HFFc6 (cell line): ENCODE measurements at regions not wholly inside any gene's neighbourhood (a gene's known extent, or its start where the extent isn't known, plus 50 kb on each side); places are given as distances from the start of the nearest gene placed in this dataset.

Source experiments
- DNase-seq: peaks from one replicate; pipeline ENCODE4 v3.0.0-alpha.2; 2018
- H3K27ac Mint-ChIP-seq: 2 replicates; pipeline ENCODE4 v1.8.0; 2020; ENCODE audit warnings: mild to moderate bottlenecking, mixed read lengths
- H3K27me3 Mint-ChIP-seq: 2 replicates; pipeline ENCODE4 v1.8.0; 2021; ENCODE audit warnings: mild to moderate bottlenecking, moderate library complexity, mixed read lengths; ENCODE audit not compliant: insufficient read depth
- H3K36me3 Mint-ChIP-seq: 2 replicates; pipeline ENCODE4 v1.8.0; 2021; ENCODE audit warnings: low read depth, mixed read lengths
- H3K4me1 Mint-ChIP-seq: 2 replicates; pipeline ENCODE4 v1.8.0; 2020; ENCODE audit warnings: low read depth, mixed read lengths
- H3K4me3 Mint-ChIP-seq: 2 replicates; pipeline ENCODE4 v1.8.0; 2020; ENCODE audit warnings: mild to moderate bottlenecking, moderate library complexity, mixed read lengths
- H3K9me3 Mint-ChIP-seq: 2 replicates; pipeline ENCODE4 v1.8.0; 2020; ENCODE audit warnings: mild to moderate bottlenecking, mixed read lengths
- TF ChIP-seq, protein P1 (sequence below): fragments of 200-600 bp; sonication (generic); IDR thresholded peaks from 2 replicates; pipeline ENCODE4 v1.5.0; 2021; ENCODE audit warnings: antibody characterized with exemption, mild to moderate bottlenecking

DNA sequence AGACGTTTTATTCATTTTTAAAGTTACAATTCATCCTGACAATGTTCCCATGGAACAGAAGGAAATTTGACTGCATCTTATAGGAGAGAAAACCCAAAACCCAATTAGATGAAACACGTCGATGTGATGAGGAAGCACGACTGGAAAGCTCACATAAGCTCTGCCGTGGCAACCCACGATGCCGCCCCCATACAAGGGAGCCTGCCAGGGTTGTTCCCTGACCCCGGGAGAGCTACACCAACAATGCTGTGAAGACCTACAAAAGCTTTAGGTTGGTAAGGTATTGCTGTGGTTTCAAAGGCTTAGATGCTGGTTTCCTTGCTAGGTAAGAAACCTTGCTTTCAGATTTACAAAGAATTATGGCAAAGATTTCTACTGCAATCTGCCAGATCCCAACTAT lies 393.1 kb downstream of the KLF12 start:
- no peak for DNase-seq
- Mint-ChIP-seq H3K36me3 (peaks cover 6% of the 10 kb centered on the region; the same call in 1 of the 2 replicates), H3K4me1 (peaks cover 24% of the 10 kb centered on the region), H3K27ac (no peak overlapping the region), H3K9me3 (no peaks in the 10 kb centered on the region), H3K4me3 (peak overlapping the region; percentile 54), H3K27me3 (no peaks in the 10 kb centered on the region; the same call in 1 of the 2 replicates)
- TF ChIP-seq, protein P1, sequence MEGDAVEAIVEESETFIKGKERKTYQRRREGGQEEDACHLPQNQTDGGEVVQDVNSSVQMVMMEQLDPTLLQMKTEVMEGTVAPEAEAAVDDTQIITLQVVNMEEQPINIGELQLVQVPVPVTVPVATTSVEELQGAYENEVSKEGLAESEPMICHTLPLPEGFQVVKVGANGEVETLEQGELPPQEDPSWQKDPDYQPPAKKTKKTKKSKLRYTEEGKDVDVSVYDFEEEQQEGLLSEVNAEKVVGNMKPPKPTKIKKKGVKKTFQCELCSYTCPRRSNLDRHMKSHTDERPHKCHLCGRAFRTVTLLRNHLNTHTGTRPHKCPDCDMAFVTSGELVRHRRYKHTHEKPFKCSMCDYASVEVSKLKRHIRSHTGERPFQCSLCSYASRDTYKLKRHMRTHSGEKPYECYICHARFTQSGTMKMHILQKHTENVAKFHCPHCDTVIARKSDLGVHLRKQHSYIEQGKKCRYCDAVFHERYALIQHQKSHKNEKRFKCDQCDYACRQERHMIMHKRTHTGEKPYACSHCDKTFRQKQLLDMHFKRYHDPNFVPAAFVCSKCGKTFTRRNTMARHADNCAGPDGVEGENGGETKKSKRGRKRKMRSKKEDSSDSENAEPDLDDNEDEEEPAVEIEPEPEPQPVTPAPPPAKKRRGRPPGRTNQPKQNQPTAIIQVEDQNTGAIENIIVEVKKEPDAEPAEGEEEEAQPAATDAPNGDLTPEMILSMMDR: no peak

DNA sequence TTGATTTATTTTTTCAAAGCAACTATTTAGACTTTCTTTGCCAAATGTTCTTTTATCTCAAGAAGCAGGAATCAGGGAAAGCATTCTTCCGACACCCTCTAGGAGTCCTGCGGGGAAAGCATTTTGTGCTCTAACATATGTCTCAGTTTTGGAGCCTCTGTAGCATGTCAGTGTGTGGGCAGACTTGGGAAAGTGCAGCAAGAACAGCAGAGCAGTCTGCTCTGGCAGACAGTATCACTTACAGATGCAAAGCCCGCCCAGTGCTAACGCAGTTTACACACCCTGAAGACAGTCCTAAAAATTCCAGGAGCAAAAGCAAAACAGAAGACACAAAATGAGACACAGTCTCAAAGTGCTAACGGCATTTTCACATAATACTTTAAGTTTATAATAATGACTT lies 393.5 kb downstream of the KLF12 start:
- no peaks in the 10 kb centered on the region for H3K9me3 Mint-ChIP-seq
- DNase-seq: no peak
- H3K27me3 Mint-ChIP-seq: no peaks in the 10 kb centered on the region; the same call in 1 of the 2 replicates
- H3K27ac Mint-ChIP-seq: no peak overlapping the region
- H3K36me3 Mint-ChIP-seq: peaks cover 6% of the 10 kb centered on the region; the same call in 1 of the 2 replicates
- peaks cover 24% of the 10 kb centered on the region for H3K4me1 Mint-ChIP-seq
- H3K4me3 Mint-ChIP-seq: peak overlapping the region; percentile 54; the same call in 1 of the 2 replicates
- TF ChIP-seq, protein P1: no peak

DNA sequence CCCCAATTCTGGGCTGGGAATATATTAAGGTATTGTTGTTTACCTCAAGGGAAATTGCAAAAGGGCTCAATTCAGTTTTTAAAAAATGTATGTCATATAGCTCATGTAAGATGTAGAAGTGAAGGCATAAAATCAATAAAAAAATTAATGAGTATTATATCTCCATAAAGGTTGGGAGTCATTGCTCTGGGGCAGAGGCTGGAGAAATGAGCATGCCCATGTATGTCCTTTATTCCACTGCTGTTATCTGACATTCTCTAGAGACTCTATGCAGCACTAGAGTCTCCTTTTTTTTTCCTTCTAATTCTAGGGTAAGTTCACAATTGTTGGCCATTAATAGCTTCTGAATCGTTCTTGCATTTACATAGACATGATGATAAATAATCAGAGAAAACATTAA lies 394.8 kb downstream of the KLF12 start:
- H3K27ac Mint-ChIP-seq: no peak overlapping the region
- DNase-seq: no peak
- no peak overlapping the region for H3K4me3 Mint-ChIP-seq
- H3K4me1 Mint-ChIP-seq: peaks cover 24% of the 10 kb centered on the region
- H3K27me3 Mint-ChIP-seq: no peaks in the 10 kb centered on the region; the same call in 1 of the 2 replicates
- TF ChIP-seq, protein P1: no peak
- H3K9me3 Mint-ChIP-seq: no peaks in the 10 kb centered on the region
- peaks cover 5% of the 10 kb centered on the region; the same call in 1 of the 2 replicates for H3K36me3 Mint-ChIP-seq

DNA sequence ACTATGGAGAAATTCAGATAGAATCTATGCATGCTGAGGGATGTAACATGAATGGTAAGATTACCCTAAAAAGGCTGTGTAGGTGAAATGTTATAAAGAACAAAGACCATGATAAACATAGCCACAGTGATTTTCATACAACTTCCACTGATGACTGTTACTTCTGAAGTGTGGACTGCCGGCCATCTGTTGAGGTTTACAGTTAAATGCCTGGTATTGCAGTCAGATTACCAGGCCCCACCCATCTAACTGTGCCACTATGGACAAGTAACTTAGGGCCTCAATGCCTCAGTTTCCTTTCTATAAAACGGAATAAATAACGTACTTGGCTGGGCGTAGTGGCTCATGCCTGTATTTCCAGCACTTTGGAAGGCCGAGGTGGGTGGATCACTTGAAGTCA lies 395.6 kb downstream of the KLF12 start:
- TF ChIP-seq, protein P1: no peak
- H3K4me1 Mint-ChIP-seq: peaks cover 24% of the 10 kb centered on the region
- no peak overlapping the region for H3K27ac Mint-ChIP-seq
- H3K9me3 Mint-ChIP-seq: no peaks in the 10 kb centered on the region
- no peak overlapping the region for H3K4me3 Mint-ChIP-seq
- DNase-seq: no peak
- no peaks in the 10 kb centered on the region for H3K27me3 Mint-ChIP-seq
- H3K36me3 Mint-ChIP-seq: no peaks in the 10 kb centered on the region; the same call in 1 of the 2 replicates

DNA sequence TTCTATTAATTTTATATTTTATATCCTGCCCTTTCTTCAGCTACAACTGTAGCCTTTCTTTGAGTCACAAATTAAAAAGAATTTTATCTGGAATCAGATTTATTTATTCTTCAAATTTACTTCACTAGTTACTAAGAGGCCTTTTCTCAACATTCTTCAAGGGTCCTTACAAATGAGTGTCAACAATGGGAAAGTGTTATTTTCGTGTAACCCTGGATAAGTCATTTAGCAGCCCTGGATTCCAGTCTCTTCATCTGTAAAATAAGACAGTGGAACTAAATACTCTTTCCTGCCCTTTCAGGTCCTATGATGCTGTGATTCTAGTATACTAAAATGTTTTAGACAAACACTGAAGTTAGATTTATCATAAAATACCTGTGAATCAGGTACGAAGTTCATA lies 397.0 kb downstream of the KLF12 start:
- TF ChIP-seq, protein P1: no peak
- Mint-ChIP-seq H3K9me3 (no peaks in the 10 kb centered on the region), H3K27ac (no peak overlapping the region), H3K4me3 (no peak overlapping the region), H3K36me3 (no peaks in the 10 kb centered on the region; the same call in 1 of the 2 replicates), H3K4me1 (peaks cover 19% of the 10 kb centered on the region), H3K27me3 (no peaks in the 10 kb centered on the region)
- DNase-seq: no peak

DNA sequence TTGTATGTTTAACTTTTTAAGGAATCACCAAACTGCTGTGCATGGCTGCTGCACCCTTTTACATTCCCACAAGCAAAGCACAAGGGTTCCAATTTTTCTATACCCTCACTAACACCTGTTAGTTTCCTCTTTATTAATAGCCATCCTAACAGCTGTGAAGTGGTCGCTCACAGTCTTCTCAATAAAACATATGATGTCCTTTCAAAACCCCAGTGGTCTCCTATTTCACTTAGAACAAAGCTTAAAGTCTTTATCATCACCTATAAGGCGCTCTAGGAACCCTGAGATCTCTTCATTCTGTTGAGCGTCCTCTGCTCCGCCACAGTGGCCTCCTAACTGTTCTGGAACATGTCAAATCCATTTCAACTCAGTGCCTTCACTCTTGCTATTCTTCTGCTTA lies 400.5 kb downstream of the KLF12 start:
- Mint-ChIP-seq H3K27me3 (no peaks in the 10 kb centered on the region), H3K4me3 (no peak overlapping the region), H3K9me3 (no peaks in the 10 kb centered on the region), H3K27ac (no peak overlapping the region), H3K36me3 (0 out of 2 replicates have a peak, but pooled peaks cover 4% of the 10 kb centered on the region), H3K4me1 (peaks cover 5% of the 10 kb centered on the region; the same call in 1 of the 2 replicates)
- TF ChIP-seq, protein P1: no peak
- no peak for DNase-seq
